NCI-H2107 (cell line): ENCODE measurements at regions not wholly inside any gene's neighbourhood (a gene's known extent, or its start where the extent isn't known, plus 50 kb on each side); places are given as distances from the start of the nearest gene placed in this dataset.
"Not testable (repeated sequence)": the region's sequence is repeated elsewhere in the genome, so short reads cannot be mapped to it uniquely, and the experiment has no call there.

Experiments
- DNase-seq: peaks from one replicate; lab custom pipeline; 2025; lab: John Stamatoyannopoulos, UW

- DNase-seq, result not testable (repeated sequence)
Measured at GRCh38 chr11:25501426-25501825, 830.5 kb upstream of the ANO3 start.

- no peak for DNase-seq
Measured at GRCh38 chr11:25515576-25515975, 816.4 kb upstream of the ANO3 start.

- DNase-seq, result no peak
Measured at GRCh38 chr11:25520459-25520858, 811.5 kb upstream of the ANO3 start.

GRCh38 chr11:25527841-25528240 lies 804.1 kb upstream of the ANO3 start:
- no peak for DNase-seq

- DNase-seq, result no peak
Measured at GRCh38 chr11:25529572-25529971, 802.4 kb upstream of the ANO3 start.

GRCh38 chr11:25535467-25536272 lies 796.3 kb upstream of the ANO3 start:
- DNase-seq, result no peak

GRCh38 chr11:25536289-25536688 lies 795.6 kb upstream of the ANO3 start:
- no peak for DNase-seq

GRCh38 chr11:25537393-25537792 lies 794.5 kb upstream of the ANO3 start:
- DNase-seq, result no peak

GRCh38 chr11:25547292-25547691 lies 784.6 kb upstream of the ANO3 start:
- DNase-seq, result no peak

- DNase-seq, result no peak
Measured at GRCh38 chr11:25562417-25562816, 769.5 kb upstream of the ANO3 start.

GRCh38 chr11:25565846-25566245 lies 766.1 kb upstream of the ANO3 start:
- DNase-seq, result no peak

GRCh38 chr11:25566298-25567200 lies 765.4 kb upstream of the ANO3 start:
- no peak for DNase-seq

- DNase-seq, result no peak
Measured at GRCh38 chr11:25576320-25576719, 755.6 kb upstream of the ANO3 start.

GRCh38 chr11:25579554-25579953 lies 752.4 kb upstream of the ANO3 start:
- DNase-seq, result not testable (repeated sequence)

GRCh38 chr11:25583596-25583995 lies 748.3 kb upstream of the ANO3 start:
- DNase-seq, result no peak

- no peak for DNase-seq
Measured at GRCh38 chr11:25587496-25587895, 744.4 kb upstream of the ANO3 start.

- no peak for DNase-seq
Measured at GRCh38 chr11:25593221-25593620, 738.7 kb upstream of the ANO3 start.

GRCh38 chr11:25596701-25597100 lies 735.2 kb upstream of the ANO3 start:
- no peak for DNase-seq

- no peak for DNase-seq
Measured at GRCh38 chr11:25597696-25598095, 734.2 kb upstream of the ANO3 start.

- no peak for DNase-seq
Measured at GRCh38 chr11:25602149-25602548, 729.8 kb upstream of the ANO3 start.

- no peak for DNase-seq
Measured at GRCh38 chr11:25602959-25603358, 729.0 kb upstream of the ANO3 start.

GRCh38 chr11:25612806-25613205 lies 719.1 kb upstream of the ANO3 start:
- no peak for DNase-seq

- no peak for DNase-seq
Measured at GRCh38 chr11:25613451-25613850, 718.5 kb upstream of the ANO3 start.
